HG03025 (cell line): ENCODE measurements at regions not wholly inside any gene's neighbourhood (a gene's known extent, or its start where the extent isn't known, plus 50 kb on each side); places are given as distances from the start of the nearest gene placed in this dataset.

Experiments
- ATAC-seq: cut with Tn5 transposase; IDR thresholded peaks from one replicate; pipeline ENCODE4 v1.9.1; 2021; ENCODE audit warnings: mild to moderate bottlenecking, moderate library complexity; ENCODE audit not compliant: unreplicated experiment, low FRiP score

DNA sequence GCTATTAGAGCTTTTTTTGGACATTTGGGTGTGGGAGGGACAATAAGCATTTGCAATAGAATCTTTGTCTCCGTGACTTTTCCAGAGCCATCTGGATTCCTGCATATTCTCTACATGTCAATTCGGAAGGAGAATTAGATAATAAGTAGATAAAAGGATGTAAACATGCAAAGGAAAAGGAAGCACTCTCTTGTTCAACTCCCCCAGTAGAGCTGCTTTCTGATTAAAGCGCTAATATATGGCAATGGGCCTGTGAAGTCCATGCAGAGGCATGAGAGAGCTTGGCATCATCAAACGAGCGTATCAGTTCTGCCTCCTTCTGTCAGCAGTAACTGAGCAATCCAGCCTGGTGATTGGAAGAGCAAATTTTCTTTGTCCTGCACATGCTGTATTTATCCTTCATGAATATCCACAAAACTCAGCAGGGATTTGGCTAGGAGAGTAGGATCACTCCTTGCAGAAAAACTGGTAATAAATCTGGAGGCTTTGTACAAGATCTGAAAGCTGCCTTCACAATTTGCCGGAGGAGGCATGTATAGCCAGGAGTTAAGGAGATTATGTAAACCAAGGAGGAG is 1752.9 kb downstream of the MAT2B start:
- ATAC-seq: no peak

DNA sequence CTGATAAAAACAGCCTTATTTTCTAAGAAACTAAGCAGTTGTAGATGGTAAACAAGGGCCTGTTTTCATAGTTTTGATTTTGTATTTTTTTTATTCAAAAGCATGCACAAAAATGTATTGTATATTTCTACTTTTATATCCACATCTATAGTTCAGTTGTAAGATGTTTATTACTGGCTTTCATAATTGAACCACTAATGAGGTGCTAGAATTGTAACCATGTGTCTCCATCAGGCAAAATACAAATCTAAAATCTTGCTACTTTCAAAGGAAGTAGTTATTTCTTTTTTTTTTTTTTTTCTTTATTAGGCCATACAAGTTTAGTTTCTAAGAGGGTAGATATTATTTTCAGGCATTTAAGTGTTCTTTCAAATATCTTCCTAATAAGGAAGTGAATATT is 1755.0 kb downstream of the MAT2B start:
- no peak for ATAC-seq

DNA sequence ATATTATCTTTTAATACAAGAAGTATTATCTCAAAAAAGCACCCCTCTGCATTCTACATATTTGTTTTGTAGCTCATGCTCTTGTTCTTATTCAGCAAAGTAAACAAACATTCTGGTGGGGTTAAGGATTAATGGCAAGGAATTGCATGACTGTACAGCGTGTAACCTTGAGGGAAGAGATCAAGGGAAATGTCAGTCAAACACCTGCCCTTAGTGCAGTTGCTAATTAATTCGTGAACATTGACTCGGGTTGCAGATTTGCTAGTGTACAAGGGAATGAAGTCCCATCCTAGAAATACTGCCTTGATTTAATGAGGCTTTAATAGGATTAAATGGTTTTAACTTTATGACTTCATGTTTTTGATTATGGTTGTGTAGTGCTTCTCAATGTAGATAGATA is 1758.1 kb downstream of the MAT2B start:
- no peak for ATAC-seq

DNA sequence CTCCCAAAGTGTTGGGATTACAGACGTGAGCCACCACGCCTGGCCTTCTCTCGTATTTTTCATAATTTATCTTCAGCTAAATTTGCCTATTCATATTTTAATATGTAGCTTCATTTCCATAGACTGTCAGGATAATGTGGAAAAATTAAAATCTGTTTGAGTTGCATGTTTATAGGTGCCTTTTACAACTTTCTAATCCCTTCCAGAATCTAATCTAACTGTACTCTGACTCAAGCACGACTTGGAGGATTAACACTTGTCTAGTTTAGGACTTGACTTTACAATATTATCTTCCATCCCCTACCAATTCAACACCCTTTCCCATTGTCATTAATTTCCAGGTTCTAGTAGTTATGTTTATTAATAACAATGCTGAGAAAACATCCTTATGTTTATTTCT is 1761.5 kb downstream of the MAT2B start:
- no peak for ATAC-seq

DNA sequence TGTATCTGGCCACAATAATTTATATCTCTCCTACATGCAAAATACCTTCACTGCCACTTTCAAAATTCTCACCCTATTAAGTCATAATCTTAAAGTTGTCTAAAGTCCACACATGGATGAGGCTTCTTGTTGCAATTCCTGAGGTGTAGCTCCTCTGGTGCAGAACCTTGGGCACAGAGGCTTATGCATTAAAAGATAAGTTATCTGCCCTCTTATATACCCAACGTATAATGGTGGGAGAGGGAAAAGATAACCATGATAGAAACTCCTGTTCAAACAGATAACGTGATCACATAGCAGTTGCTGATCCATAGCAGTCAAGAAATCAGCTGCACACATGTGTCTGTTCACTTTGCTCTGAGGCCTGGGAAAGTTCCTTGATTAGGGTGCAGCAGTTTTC is 1767.0 kb downstream of the MAT2B start:
- ATAC-seq: no peak

DNA sequence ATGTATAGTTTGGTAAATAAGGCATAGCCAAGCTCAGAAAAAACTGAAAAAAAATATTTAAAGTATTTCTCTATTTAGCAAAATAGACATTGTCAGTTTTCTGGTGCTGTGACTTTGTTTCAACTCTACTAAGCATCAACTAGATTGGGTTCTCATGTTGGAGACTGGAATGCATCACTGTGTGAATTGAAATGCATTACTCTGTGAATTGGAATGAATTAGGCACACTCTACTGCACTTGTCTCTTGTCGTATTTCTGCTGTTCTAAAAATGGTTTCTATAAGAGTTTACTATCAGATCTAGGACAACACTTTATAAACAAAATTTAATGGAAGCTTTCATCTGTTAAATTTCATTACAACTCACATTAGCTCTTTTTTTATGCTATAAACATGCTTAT is 1772.2 kb downstream of the MAT2B start:
- no peak for ATAC-seq

DNA sequence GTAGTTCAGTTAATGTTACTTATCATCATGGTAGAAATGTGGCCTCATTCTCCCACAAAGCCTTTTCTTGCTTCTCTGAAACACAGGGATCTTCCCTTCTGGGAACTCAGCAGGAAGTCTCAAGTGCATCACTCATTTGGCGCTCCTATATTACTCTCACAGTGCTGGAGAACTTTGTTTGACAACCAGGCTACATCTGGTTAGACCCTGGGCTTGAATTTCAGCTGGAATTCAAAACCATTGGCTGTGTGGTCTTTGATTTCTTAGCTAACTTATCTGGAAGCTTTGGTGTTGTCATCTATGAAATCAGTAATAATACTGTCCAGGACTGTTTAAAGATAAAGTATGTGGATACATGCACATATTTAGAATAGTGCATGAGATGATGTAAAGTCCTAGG is 1777.1 kb downstream of the MAT2B start:
- ATAC-seq: no peak

DNA sequence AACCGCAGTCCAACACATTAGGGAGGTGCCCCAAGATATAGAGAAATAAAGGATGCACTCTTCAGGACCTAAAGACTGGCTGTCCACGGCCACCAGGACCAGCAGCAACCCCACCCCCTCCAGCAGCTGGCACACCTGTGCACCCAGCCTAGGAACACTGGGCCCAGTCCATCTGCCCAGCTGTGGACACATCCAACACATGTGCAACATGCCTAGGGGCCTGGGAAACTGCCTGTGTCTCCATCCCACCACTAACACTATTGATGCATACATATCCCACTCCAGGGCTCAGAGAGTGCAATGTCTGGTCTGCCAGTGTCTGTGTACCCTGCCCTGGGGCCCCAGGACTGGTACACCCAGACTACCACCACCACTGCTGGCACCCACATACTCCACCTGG is 1781.3 kb downstream of the MAT2B start:
- no peak for ATAC-seq

DNA sequence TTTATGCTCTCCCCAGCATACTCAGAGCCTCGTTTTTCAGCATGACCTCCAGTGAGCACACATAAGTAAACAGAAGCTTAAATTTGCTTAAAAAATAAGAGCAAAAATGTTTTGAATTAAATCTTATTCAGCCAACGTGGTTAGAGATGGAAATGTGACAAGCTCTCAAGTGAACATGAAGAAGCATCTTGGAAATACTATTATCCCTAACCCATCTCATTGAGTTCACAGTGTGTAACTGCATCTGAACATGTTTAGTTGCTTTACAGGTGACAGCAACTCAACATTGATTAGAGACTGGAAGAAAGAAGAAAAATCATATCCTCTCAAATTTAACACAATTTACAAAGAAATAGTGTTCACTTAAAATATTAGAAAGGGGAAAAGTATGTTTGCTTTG is 1785.1 kb downstream of the MAT2B start:
- no peak for ATAC-seq

DNA sequence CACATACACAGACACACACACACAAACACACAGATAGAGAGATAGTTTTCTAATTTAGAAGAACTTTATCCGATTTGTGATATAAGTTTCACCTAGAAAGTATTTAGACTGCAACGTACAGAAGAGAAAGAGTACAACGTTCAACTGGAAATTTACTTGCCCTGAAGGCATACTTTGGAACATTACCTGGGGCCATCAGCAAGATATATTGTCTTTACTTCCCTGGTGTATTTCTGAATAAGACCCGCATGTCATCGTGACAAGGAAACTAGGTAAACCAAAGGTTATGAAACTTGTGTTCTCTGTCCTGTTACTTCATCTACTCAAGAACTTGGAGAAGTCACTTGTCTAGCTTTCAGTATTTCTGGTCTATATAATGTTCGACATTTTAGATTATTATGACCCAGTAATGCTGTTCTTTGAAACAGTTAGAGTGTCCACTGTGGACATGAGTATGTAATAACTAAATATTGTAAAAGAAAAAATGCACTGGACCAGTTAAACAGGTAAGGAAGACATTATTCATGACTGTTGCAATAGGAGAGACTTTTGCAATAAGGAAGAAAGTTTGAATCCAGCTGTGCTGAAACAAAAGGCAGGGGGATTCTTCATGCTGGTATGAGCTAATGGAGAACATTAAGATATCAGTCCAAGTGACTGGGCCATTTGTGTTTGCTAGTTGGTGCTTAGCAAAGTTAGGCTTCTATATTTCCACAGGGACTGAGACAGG is 1791.1 kb downstream of the MAT2B start:
- no peak for ATAC-seq

DNA sequence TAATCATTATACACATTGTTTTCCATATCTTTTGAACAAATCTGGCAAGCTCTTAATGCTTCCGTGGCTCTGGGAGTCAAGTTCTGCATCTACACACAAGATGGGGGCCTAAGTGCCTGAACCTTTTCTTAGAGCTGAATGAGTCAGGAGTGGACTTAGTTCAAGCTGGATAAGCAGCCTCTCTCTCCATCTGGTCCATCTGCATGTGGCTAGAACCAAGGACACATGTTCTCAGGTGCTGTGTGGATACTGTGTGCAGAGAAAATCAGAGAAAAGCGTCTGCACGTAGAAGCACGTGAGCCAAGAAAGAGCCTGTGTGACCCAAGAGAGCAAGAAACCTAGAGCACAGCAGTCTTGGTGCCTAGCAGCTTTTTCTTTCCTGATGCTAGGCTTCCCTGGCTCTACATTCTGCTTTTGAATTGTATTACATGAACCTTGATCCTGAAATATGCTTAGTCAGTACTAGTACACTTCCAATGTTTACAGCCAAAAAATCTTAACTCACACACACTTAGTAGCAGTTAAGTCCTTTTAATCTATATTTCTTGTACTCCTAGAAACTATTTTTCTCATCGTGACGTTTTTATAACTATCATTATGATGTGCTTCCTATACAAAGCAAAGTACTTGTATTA is 1798.9 kb downstream of the MAT2B start:
- ATAC-seq: no peak

DNA sequence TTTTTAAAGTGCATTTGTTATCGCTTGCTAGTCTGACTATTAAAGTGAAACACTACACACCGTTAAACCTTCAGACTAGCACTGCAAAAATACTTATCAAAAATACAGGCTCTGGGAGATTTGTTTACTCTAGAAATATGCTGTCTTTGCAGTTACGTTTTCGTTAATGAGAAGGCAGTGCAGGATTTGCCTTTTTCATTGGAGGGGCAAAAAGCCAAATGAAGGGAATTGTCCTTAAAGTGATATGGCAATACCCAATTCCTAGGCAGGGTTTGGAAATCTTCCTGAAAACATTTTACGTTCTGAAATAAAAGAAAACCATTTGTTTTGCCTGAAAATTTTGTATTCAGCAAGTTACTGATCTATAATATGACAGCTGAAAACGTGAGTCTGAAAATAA is 1800.2 kb downstream of the MAT2B start:
- ATAC-seq: no peak

DNA sequence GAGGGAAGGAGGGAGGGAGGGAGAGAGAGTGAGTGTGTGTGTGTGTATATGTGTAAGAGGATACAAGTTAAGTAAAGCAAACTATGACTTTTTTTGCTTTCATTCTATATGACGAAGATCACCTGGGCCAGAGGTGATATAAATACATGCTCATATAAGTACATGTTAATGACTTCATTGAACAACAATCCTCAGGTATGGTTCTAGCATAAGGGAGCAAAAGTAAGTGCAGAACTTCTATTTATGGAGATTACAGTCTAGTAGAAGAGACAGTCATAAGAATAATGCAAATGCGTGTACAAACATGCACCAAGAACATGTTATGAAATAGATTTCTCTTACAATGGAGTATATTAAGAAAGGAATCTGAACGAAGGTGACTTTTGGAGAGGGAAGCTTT is 1804.0 kb downstream of the MAT2B start:
- ATAC-seq: no peak

DNA sequence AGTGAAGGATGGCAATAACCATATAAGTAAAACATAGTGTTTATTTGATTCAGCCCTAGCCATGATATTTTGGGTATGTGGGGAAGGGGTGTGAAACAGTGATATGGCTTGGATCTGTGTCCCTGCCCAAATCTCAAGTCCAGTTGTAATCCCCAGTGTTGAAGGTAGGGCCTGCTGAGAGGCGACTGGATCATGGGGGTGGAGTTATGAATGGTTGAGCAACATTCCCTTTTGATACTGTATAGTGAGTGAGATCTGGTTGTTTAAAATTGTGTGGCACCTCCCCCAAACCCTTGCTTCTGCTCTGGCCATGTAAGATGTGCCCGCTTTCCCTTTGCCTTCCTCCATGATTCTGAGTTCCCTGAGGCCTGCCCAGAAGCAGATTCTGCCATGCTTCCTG is 1804.6 kb downstream of the MAT2B start:
- no peak for ATAC-seq

DNA sequence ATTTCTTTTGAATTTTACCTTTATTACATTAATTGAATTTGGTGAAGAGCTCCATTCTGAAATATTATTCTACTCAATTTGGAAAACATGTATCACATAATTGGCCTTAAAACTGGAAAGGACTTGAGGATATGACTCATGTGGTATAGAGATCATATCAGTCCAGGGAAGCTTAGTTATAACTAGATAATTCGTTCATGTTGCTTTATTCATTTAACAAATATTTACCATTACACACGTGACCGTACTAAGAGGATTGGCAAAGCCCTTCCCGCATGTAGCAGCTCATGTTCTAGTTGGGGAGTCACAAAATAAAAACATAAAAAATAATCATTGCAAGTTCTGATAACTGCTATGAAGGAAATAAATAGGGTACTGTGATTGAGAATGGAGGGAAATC is 1816.5 kb downstream of the MAT2B start:
- no peak for ATAC-seq

DNA sequence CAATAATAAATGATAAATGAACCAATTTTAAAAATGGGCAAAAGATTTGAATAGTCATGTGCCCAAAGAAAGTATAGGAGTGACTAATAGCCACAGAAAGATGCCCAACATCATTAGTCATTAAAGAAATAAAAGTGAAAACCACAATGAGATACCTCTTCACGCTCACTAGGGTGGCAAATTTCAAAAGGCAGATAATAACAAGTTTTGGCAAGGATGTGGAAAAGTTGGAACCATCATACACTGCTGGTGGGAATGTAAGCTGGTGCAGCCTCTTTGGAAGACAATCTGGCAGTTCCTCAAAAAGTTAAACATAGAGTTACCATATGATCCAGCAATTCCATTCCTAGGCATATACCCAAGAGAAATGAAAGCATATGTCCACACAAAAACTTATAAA is 1819.8 kb downstream of the MAT2B start:
- ATAC-seq: no peak

DNA sequence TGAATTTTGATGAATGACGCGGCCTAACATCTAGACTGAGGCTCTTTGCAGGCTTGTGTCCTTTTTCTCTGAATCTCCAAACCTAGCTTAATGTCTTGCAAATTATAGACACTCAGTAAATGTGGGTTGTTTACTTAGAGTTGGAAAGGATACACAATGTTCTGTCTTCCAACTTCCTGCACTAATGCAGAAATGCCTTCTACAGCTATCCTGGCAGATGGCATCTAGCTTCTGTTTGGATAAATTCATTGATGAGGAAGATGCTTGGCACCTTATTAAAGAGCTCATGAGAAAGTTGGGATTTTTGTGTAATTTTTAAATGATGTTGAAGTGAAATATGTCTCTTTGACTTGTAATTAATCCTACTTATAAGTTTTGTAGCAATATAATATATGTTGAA is 1822.2 kb downstream of the MAT2B start:
- ATAC-seq: no peak

DNA sequence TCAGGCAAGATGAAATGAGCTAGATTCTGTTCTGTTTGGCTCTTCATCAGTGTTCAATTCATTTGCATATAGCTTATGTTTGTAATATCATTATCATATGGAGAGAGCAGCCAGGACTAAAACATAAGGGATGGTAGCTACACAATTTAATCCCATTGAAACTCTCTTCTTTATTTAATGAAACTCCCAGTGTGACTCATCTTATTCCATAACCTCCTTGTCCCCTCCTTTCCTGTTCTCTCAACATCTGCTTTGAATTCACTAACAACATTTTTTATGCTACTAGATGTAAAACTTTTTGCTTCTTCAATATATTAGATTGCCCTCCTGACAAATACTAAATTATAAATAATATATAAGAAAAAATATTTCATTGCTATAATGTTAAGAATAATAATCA is 1823.4 kb downstream of the MAT2B start:
- ATAC-seq: no peak

DNA sequence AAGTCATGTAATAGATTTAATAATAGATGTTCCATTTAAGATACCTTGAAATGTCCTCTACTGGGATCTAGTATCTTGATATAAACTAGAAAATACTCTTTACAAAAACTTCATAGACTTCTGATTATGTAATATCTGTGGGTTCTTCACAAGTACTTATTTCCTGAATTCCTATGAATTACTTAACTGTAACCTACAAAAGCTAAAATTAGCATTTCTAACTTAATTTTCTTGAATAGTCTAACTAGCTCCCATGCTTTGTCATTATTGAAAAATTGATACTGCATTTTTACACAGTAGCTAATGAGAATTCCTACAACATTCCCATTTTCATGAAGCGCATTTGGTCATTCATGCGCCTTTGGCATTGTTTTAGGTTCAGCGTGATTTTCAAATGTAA is 1828.2 kb downstream of the MAT2B start:
- ATAC-seq: no peak

DNA sequence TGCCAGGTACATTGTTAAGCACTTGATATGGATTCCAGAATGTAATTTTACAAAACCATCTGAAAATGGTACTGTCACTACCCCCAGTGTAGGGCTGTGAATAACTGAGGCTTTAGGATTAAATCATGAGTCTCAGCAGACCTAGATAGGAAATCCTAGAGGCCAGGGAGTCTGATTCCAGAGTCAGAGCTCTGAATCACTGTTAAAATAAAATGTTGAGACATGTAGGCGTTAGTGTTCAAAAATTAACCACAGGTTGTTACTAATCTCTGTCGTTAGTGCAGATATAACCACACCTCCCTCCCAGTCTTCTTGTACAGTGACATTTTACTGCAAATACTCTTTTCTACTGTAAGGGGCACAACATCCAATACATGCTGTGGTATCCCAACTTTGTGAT is 1828.8 kb downstream of the MAT2B start:
- ATAC-seq: no peak

DNA sequence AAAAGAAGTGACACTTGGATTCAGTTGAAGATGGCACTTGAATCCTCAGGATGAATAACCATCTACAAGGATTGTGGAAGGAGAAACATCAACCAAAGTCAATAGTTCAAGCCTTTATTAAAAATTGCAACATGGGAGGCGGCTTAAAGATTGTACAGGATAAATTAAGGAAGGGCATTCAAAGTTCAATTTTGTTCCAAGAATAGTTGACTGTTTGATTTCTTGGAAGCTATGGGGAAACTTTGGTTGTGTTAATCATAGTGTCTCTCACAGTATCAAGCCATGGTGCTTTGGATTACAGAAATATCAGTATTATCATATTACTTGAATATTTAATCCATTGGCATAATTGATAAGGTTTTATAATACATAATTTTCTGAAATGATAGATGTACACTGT is 1844.3 kb downstream of the MAT2B start:
- no peak for ATAC-seq

DNA sequence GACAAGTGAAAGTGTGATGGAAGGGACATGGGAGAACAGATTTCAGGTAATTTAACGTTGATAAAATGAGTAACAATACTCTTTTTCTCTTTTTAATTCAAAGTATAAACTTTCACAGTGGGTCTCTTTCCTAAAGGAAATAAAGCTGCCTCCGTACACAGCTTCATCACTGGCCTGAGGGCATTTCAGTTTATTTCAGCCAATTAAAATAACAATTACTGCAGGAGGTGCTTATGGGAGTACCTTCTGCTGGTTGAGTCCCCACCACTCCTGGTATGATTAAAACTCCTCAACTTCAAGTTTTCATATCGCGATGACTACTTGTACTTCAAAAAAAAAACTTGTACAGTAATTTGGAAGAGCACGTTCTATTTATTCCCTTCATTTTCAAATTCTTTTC is 1845.9 kb downstream of the MAT2B start:
- no peak for ATAC-seq
